Skeletal muscle tissue (tissue), 3 donors: ENCODE measurements at regions not wholly inside any gene's neighbourhood (a gene's known extent, or its start where the extent isn't known, plus 50 kb on each side); places are given as distances from the start of the nearest gene placed in this dataset.

Experiments
- H3K27ac ChIP-seq: one replicate; pipeline ENCODE4 v1.7.0; 2013; ENCODE audit warnings: mild to moderate bottlenecking, low read depth, low read length, inconsistent platforms
- H3K27me3 ChIP-seq, 3 donors: one replicate each; pipeline ENCODE4 v1.7.0; 2013; ENCODE audit warnings: low read length in 3 of 3; ENCODE audit not compliant: control insufficient read depth in 3 of 3, insufficient read depth in 3 of 3
- H3K36me3 ChIP-seq, 3 donors: one replicate each; pipeline ENCODE4 v1.7.0; 2013; ENCODE audit warnings: low read length in 3 of 3; ENCODE audit not compliant: control insufficient read depth in 3 of 3, insufficient read depth in 3 of 3
- H3K4me1 ChIP-seq, 3 donors: one replicate each; pipeline ENCODE4 v1.7.0; 2013; ENCODE audit warnings: low read length in 3 of 3, mild to moderate bottlenecking in 3 of 3; ENCODE audit not compliant: control insufficient read depth in 3 of 3, insufficient read depth in 3 of 3
- H3K4me3 ChIP-seq, 3 donors: one replicate each; pipeline ENCODE4 v1.7.0; 2013; ENCODE audit warnings: low read length in 3 of 3
- H3K9ac ChIP-seq, 3 donors: one replicate each; pipeline ENCODE4 v1.7.0; 2013; ENCODE audit warnings: low read length in 3 of 3, mild to moderate bottlenecking in 3 of 3, moderate library complexity in 2 of 3, low read depth in 1 of 3
- H3K9me3 ChIP-seq, 3 donors: one replicate each; pipeline ENCODE4 v1.7.0; 2013; ENCODE audit warnings: low read length in 3 of 3; ENCODE audit not compliant: control insufficient read depth in 3 of 3
- donor health status: Osteomylitis.

- H3K4me1 ChIP-seq = no peaks in the 10 kb centered on the region
- no peaks in the 10 kb centered on the region for H3K27me3 ChIP-seq
- no peak overlapping the region for H3K9ac ChIP-seq
- no peak overlapping the region for H3K4me3 ChIP-seq
- H3K9me3 ChIP-seq = no peaks in the 10 kb centered on the region
- no peak overlapping the region for H3K27ac ChIP-seq
- no peaks in the 10 kb centered on the region for H3K36me3 ChIP-seq
Measured at GRCh38 chr15:29437888-29438702, 168.5 kb upstream of the NSMCE3 start.

GRCh38 chr15:29435811-29436210 lies 166.2 kb upstream of the NSMCE3 start:
- H3K27me3 ChIP-seq = no peaks in the 10 kb centered on the region
- H3K9ac ChIP-seq = no peak overlapping the region
- H3K9me3 ChIP-seq = peaks cover 0 to 2% (median 0%) of the 10 kb centered on the region in 3 donors
- H3K27ac ChIP-seq = no peak overlapping the region
- no peaks in the 10 kb centered on the region for H3K36me3 ChIP-seq
- no peaks in the 10 kb centered on the region for H3K4me1 ChIP-seq
- no peak overlapping the region for H3K4me3 ChIP-seq

GRCh38 chr15:29434280-29434679 lies 164.7 kb upstream of the NSMCE3 start:
- Histone ChIP-seq H3K9me3 (peaks cover 0 to 2% (median 2%) of the 10 kb centered on the region in 3 donors), H3K27ac (no peak overlapping the region), H3K4me1 (no peaks in the 10 kb centered on the region)

GRCh38 chr15:29433507-29434248 lies 164.1 kb upstream of the NSMCE3 start:
- H3K4me3 ChIP-seq = no peak overlapping the region
- no peak overlapping the region for H3K9ac ChIP-seq
- no peaks in the 10 kb centered on the region for H3K4me1 ChIP-seq
- H3K27ac ChIP-seq = no peak overlapping the region
- H3K9me3 ChIP-seq = peaks cover 0 to 2% (median 2%) of the 10 kb centered on the region in 3 donors
- H3K36me3 ChIP-seq = no peaks in the 10 kb centered on the region
- no peaks in the 10 kb centered on the region for H3K27me3 ChIP-seq

More at GRCh38 chr15:29434280-29434679, 164.7 kb upstream of the NSMCE3 start:
- no peaks in the 10 kb centered on the region for H3K36me3 ChIP-seq
- H3K27me3 ChIP-seq = no peaks in the 10 kb centered on the region
- no peak overlapping the region for H3K9ac ChIP-seq
- no peak overlapping the region for H3K4me3 ChIP-seq

GRCh38 chr15:29433050-29433318 lies 163.4 kb upstream of the NSMCE3 start:
- Histone ChIP-seq H3K9me3 (peaks cover 0 to 2% (median 2%) of the 10 kb centered on the region in 3 donors), H3K4me3 (no peak overlapping the region), H3K27ac (no peak overlapping the region), H3K36me3 (no peaks in the 10 kb centered on the region), H3K9ac (no peak overlapping the region), H3K4me1 (no peaks in the 10 kb centered on the region), H3K27me3 (no peaks in the 10 kb centered on the region)

GRCh38 chr15:29432191-29433049 lies 162.8 kb upstream of the NSMCE3 start:
- Histone ChIP-seq H3K27me3 (no peaks in the 10 kb centered on the region), H3K4me1 (no peaks in the 10 kb centered on the region), H3K9ac (no peak overlapping the region), H3K27ac (no peak overlapping the region), H3K36me3 (no peaks in the 10 kb centered on the region), H3K4me3 (no peak overlapping the region), H3K9me3 (peaks cover 0 to 2% (median 2%) of the 10 kb centered on the region in 3 donors)

GRCh38 chr15:29430831-29431230 lies 161.2 kb upstream of the NSMCE3 start:
- Histone ChIP-seq H3K27ac (no peak overlapping the region), H3K9ac (no peak overlapping the region), H3K27me3 (no peaks in the 10 kb centered on the region), H3K4me1 (no peaks in the 10 kb centered on the region), H3K4me3 (no peak overlapping the region), H3K36me3 (no peaks in the 10 kb centered on the region), H3K9me3 (peaks cover 0 to 2% (median 2%) of the 10 kb centered on the region in 3 donors)

GRCh38 chr15:29430124-29430523 lies 160.5 kb upstream of the NSMCE3 start:
- Histone ChIP-seq H3K9ac (no peak overlapping the region), H3K27ac (no peak overlapping the region), H3K4me1 (no peaks in the 10 kb centered on the region), H3K4me3 (no peak overlapping the region), H3K27me3 (no peaks in the 10 kb centered on the region), H3K9me3 (peaks cover 0 to 2% (median 2%) of the 10 kb centered on the region in 3 donors), H3K36me3 (no peaks in the 10 kb centered on the region)

GRCh38 chr15:29429584-29429983 lies 160.0 kb upstream of the NSMCE3 start:
- Histone ChIP-seq H3K9me3 (peaks cover 0 to 2% (median 2%) of the 10 kb centered on the region in 3 donors), H3K4me3 (no peak overlapping the region), H3K27me3 (no peaks in the 10 kb centered on the region), H3K36me3 (no peaks in the 10 kb centered on the region), H3K27ac (no peak overlapping the region), H3K4me1 (no peaks in the 10 kb centered on the region), H3K9ac (no peak overlapping the region)
